GM19240 (cell line): ENCODE measurements at regions not wholly inside any gene's neighbourhood (a gene's known extent, or its start where the extent isn't known, plus 50 kb on each side); places are given as distances from the start of the nearest gene placed in this dataset.

Source experiments
- DNase-seq: peaks from one replicate; pipeline ENCODE4 v3.0.0; 2011; ENCODE audit warnings: low spot score; ENCODE audit not compliant: insufficient read length

- no peak for DNase-seq
Observed at GRCh38 chr7:21084286-21084685, 297.6 kb upstream of the SP8 start.

GRCh38 chr7:21086688-21087087 lies 300.0 kb upstream of the SP8 start:
- DNase-seq = no peak

GRCh38 chr7:21089653-21090052 lies 303.0 kb upstream of the SP8 start:
- no peak for DNase-seq

- DNase-seq = no peak
Observed at GRCh38 chr7:21092766-21093702, 306.3 kb upstream of the SP8 start.

- DNase-seq = no peak
Observed at GRCh38 chr7:21094589-21094988, 307.9 kb upstream of the SP8 start.

- DNase-seq = no peak
Observed at GRCh38 chr7:21099432-21099831, 312.7 kb upstream of the SP8 start.

GRCh38 chr7:21099955-21100354 lies 313.3 kb upstream of the SP8 start:
- DNase-seq = no peak

GRCh38 chr7:21101541-21101940 lies 314.9 kb upstream of the SP8 start:
- DNase-seq = no peak

- no peak for DNase-seq
Observed at GRCh38 chr7:21103426-21104123, 316.9 kb upstream of the SP8 start.

- no peak for DNase-seq
Observed at GRCh38 chr7:21104124-21104500, 317.4 kb upstream of the SP8 start.

GRCh38 chr7:21106296-21106732 lies 319.6 kb upstream of the SP8 start:
- no peak for DNase-seq

GRCh38 chr7:21107101-21107500 lies 320.4 kb upstream of the SP8 start:
- no peak for DNase-seq

- no peak for DNase-seq
Observed at GRCh38 chr7:21108182-21108581, 319.7 kb upstream of the SP4 start.

- DNase-seq = no peak
Observed at GRCh38 chr7:21113609-21114415, 314.1 kb upstream of the SP4 start.

GRCh38 chr7:21123586-21123985 lies 304.3 kb upstream of the SP4 start:
- no peak for DNase-seq

- no peak for DNase-seq
Observed at GRCh38 chr7:21125297-21125696, 302.6 kb upstream of the SP4 start.

- DNase-seq = no peak
Observed at GRCh38 chr7:21128062-21128817, 299.6 kb upstream of the SP4 start.

- no peak for DNase-seq
Observed at GRCh38 chr7:21131897-21132296, 296.0 kb upstream of the SP4 start.

GRCh38 chr7:21134631-21135030 lies 293.3 kb upstream of the SP4 start:
- DNase-seq = no peak

- DNase-seq = no peak
Observed at GRCh38 chr7:21135437-21135836, 292.4 kb upstream of the SP4 start.

GRCh38 chr7:21137640-21138039 lies 290.2 kb upstream of the SP4 start:
- no peak for DNase-seq
